ENCODE measurements at regions not wholly inside any gene's neighbourhood (a gene's known extent, or its start where the extent isn't known, plus 50 kb on each side); places are given as distances from the start of the nearest gene placed in this dataset.

- no peak for TF ChIP-seq POLR2A (IDR thresholded peaks at IDR 0.05)
- TF ChIP-seq, protein P1, sequence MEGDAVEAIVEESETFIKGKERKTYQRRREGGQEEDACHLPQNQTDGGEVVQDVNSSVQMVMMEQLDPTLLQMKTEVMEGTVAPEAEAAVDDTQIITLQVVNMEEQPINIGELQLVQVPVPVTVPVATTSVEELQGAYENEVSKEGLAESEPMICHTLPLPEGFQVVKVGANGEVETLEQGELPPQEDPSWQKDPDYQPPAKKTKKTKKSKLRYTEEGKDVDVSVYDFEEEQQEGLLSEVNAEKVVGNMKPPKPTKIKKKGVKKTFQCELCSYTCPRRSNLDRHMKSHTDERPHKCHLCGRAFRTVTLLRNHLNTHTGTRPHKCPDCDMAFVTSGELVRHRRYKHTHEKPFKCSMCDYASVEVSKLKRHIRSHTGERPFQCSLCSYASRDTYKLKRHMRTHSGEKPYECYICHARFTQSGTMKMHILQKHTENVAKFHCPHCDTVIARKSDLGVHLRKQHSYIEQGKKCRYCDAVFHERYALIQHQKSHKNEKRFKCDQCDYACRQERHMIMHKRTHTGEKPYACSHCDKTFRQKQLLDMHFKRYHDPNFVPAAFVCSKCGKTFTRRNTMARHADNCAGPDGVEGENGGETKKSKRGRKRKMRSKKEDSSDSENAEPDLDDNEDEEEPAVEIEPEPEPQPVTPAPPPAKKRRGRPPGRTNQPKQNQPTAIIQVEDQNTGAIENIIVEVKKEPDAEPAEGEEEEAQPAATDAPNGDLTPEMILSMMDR (IDR thresholded peaks at IDR 0.05), result no peak
Observed at GRCh38 chr5:68983043-68983442, 110.8 kb upstream of the SLC30A5 start.

All from lower leg skin (tissue), 3 donors.